ACC112 (cell line): ENCODE measurements at regions not wholly inside any gene's neighbourhood (a gene's known extent, or its start where the extent isn't known, plus 50 kb on each side); places are given as distances from the start of the nearest gene placed in this dataset.
"Not testable (repeated sequence)": the region's sequence is repeated elsewhere in the genome, so short reads cannot be mapped to it uniquely, and the experiment has no call there.

Experiments used
- H2AFZ ChIP-seq: fragments of 200-600 bp; sonication (generic); one replicate; pipeline ENCODE4 v1.6.0; 2017; ENCODE audit warnings: antibody characterized with exemption, low read length; ENCODE audit not compliant: unreplicated experiment
- H3K27ac ChIP-seq: fragments of 200-600 bp; sonication (generic); 2 replicates; pipeline ENCODE4 v1.5.1; 2014; ENCODE audit warnings: low read depth, mild to moderate bottlenecking, antibody characterized with exemption, low read length, moderate library complexity
- H3K27me3 ChIP-seq: fragments of 200-600 bp; sonication (generic); 2 replicates; pipeline ENCODE4 v1.6.1; 2014; ENCODE audit warnings: mild to moderate bottlenecking, antibody characterized with exemption, low read length, moderate library complexity, mixed read lengths; ENCODE audit not compliant: insufficient read depth
- H3K36me3 ChIP-seq: fragments of 200-600 bp; sonication (generic); 2 replicates; pipeline ENCODE4 v1.6.1; 2016; ENCODE audit warnings: mild to moderate bottlenecking, antibody characterized with exemption, low read length, moderate library complexity, mixed read lengths; ENCODE audit not compliant: insufficient read depth
- H3K4me1 ChIP-seq: fragments of 200-600 bp; sonication (generic); one replicate; pipeline ENCODE4 v1.6.1; 2016; ENCODE audit warnings: low read length, mixed read lengths; ENCODE audit not compliant: insufficient read depth, unreplicated experiment, control insufficient read depth
- H3K4me3 ChIP-seq: fragments of 200-600 bp; sonication (generic); 2 replicates; pipeline ENCODE4 v1.5.1; 2014; ENCODE audit warnings: mild to moderate bottlenecking, low read depth, low read length
- H3K79me2 ChIP-seq: fragments of 200-600 bp; sonication (generic); one replicate; pipeline ENCODE4 v1.6.0; 2016; ENCODE audit warnings: low read length; ENCODE audit not compliant: control insufficient read depth, unreplicated experiment, insufficient read depth

GRCh38 chr3:177385186-177385585 is 187.9 kb upstream of the TBL1XR1 start:
- H3K79me2 ChIP-seq, result no peaks in the 10 kb centered on the region
- no peak overlapping the region for H3K4me3 ChIP-seq
- peaks cover 12% of the 10 kb centered on the region for H3K4me1 ChIP-seq
- H3K27ac ChIP-seq, result no peak overlapping the region
- no peak overlapping the region for H2AFZ ChIP-seq
- H3K36me3 ChIP-seq, result no peaks in the 10 kb centered on the region
- H3K27me3 ChIP-seq, result no peaks in the 10 kb centered on the region

- Histone ChIP-seq H3K27ac (0 out of 2 replicates have a peak overlapping the region, but pooled peaks have one; percentile 13), H2AFZ (peak overlapping the region; percentile 32), H3K36me3 (no peaks in the 10 kb centered on the region), H3K4me1 (peaks cover 12% of the 10 kb centered on the region), H3K27me3 (no peaks in the 10 kb centered on the region), H3K79me2 (no peaks in the 10 kb centered on the region), H3K4me3 (no peak overlapping the region)
Observed at GRCh38 chr3:177385831-177386301, 188.6 kb upstream of the TBL1XR1 start.

- H3K4me1 ChIP-seq, result peaks cover 12% of the 10 kb centered on the region
- no peaks in the 10 kb centered on the region for H3K79me2 ChIP-seq
- no peaks in the 10 kb centered on the region for H3K27me3 ChIP-seq
- no peak overlapping the region for H2AFZ ChIP-seq
- no peaks in the 10 kb centered on the region for H3K36me3 ChIP-seq
- H3K27ac ChIP-seq, result no peak overlapping the region
- H3K4me3 ChIP-seq, result no peak overlapping the region
Observed at GRCh38 chr3:177388209-177388608, 190.9 kb upstream of the TBL1XR1 start.

GRCh38 chr3:177394231-177395024 is 197.1 kb upstream of the TBL1XR1 start:
- not testable (repeated sequence) for H3K79me2 ChIP-seq, H3K36me3 ChIP-seq, H3K4me3 ChIP-seq, H3K4me1 ChIP-seq, H3K27ac ChIP-seq, H2AFZ ChIP-seq, H3K27me3 ChIP-seq

GRCh38 chr3:177396733-177397132 is 199.5 kb upstream of the TBL1XR1 start:
- Histone ChIP-seq H3K36me3 (no peaks in the 10 kb centered on the region), H3K79me2 (no peaks in the 10 kb centered on the region), H3K27me3 (no peaks in the 10 kb centered on the region), H3K4me3 (no peak overlapping the region), H3K4me1 (no peaks in the 10 kb centered on the region), H3K27ac (no peak overlapping the region), H2AFZ (no peak overlapping the region)

- no peaks in the 10 kb centered on the region for H3K27me3 ChIP-seq
- H3K79me2 ChIP-seq, result no peaks in the 10 kb centered on the region
- H3K27ac ChIP-seq, result no peak overlapping the region
- no peak overlapping the region for H3K4me3 ChIP-seq
- no peaks in the 10 kb centered on the region for H3K4me1 ChIP-seq
- no peak overlapping the region for H2AFZ ChIP-seq
- no peaks in the 10 kb centered on the region for H3K36me3 ChIP-seq
Observed at GRCh38 chr3:177401375-177401774, 204.1 kb upstream of the TBL1XR1 start.

- H3K4me3 ChIP-seq, result no peak overlapping the region
- no peaks in the 10 kb centered on the region for H3K36me3 ChIP-seq
- H3K27ac ChIP-seq, result no peak overlapping the region
- H3K27me3 ChIP-seq, result no peaks in the 10 kb centered on the region
- no peaks in the 10 kb centered on the region for H3K4me1 ChIP-seq
- H3K79me2 ChIP-seq, result no peaks in the 10 kb centered on the region
- no peak overlapping the region for H2AFZ ChIP-seq
Observed at GRCh38 chr3:177402533-177402932, 205.3 kb upstream of the TBL1XR1 start.

- H3K36me3 ChIP-seq, result no peaks in the 10 kb centered on the region
- no peak overlapping the region for H3K27ac ChIP-seq
- H3K4me3 ChIP-seq, result no peak overlapping the region
- no peaks in the 10 kb centered on the region for H3K79me2 ChIP-seq
- no peaks in the 10 kb centered on the region for H3K27me3 ChIP-seq
- H3K4me1 ChIP-seq, result no peaks in the 10 kb centered on the region
- H2AFZ ChIP-seq, result no peak overlapping the region
Observed at GRCh38 chr3:177405191-177405672, 207.9 kb upstream of the TBL1XR1 start.

GRCh38 chr3:177410730-177411129 is 213.4 kb upstream of the TBL1XR1 start:
- Histone ChIP-seq H3K79me2 (no peaks in the 10 kb centered on the region), H3K4me3 (no peak overlapping the region), H3K4me1 (no peaks in the 10 kb centered on the region), H3K36me3 (no peaks in the 10 kb centered on the region), H3K27ac (no peak overlapping the region), H3K27me3 (no peaks in the 10 kb centered on the region), H2AFZ (no peak overlapping the region)

GRCh38 chr3:177411201-177411600 is 213.9 kb upstream of the TBL1XR1 start:
- H2AFZ ChIP-seq, result no peak overlapping the region
- no peaks in the 10 kb centered on the region for H3K36me3 ChIP-seq
- H3K27me3 ChIP-seq, result no peaks in the 10 kb centered on the region
- H3K4me3 ChIP-seq, result no peak overlapping the region
- H3K79me2 ChIP-seq, result no peaks in the 10 kb centered on the region
- no peak overlapping the region for H3K27ac ChIP-seq
- no peaks in the 10 kb centered on the region for H3K4me1 ChIP-seq

- not testable (repeated sequence) for H3K79me2 ChIP-seq, H3K27me3 ChIP-seq
Observed at GRCh38 chr3:177412677-177413170, 215.4 kb upstream of the TBL1XR1 start.

More at GRCh38 chr3:177412677-177413170, 215.4 kb upstream of the TBL1XR1 start:
- H3K36me3 ChIP-seq, H2AFZ ChIP-seq, H3K4me1 ChIP-seq, H3K27ac ChIP-seq, H3K4me3 ChIP-seq: not testable (repeated sequence)
